ENCODE measurements at regions not wholly inside any gene's neighbourhood (a gene's known extent, or its start where the extent isn't known, plus 50 kb on each side); places are given as distances from the start of the nearest gene placed in this dataset.

DNA sequence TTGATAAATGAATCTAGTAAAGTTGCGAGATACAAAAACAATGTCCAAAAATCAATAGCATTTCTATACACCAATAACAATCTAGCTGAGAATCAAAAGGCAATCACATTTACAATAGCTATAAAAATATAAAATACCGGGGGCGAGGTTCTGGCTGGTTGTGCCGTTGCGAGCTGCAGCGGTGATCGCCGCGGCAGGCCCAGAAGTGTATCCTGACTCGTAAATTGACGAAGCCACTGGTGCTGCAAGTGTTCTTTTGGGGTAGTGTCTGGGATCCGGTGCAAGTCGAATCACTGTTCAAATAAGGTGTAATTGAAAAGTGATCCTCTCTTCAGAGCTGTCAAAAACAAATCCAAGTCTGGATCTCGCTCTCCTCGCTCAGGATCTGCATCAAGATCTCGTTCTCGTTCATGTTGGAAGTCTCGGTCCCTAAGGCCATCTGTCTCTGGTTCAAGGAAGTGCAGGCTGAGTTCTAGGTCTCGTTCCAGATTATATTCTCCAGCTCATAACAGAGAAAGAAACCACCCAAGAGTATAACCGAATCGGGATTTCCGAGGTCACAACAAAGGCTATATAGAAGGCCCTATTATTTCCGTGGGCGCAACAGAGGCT lies 80.1 kb upstream of the STT3B start:
- Histone ChIP-seq H3K4me3 (ENCODE audit: low read depth in 1 of 5, low read length in 5 of 5) (no peak overlapping the region), H3K9ac (ENCODE audit: low read length in 5 of 5) (no peak overlapping the region), H3K9me3 (ENCODE audit: control insufficient read depth in 5 of 5, low read length in 5 of 5) (peaks cover 0 to 6% (median 0%) of the 10 kb centered on the region in 5 donors)

DNA sequence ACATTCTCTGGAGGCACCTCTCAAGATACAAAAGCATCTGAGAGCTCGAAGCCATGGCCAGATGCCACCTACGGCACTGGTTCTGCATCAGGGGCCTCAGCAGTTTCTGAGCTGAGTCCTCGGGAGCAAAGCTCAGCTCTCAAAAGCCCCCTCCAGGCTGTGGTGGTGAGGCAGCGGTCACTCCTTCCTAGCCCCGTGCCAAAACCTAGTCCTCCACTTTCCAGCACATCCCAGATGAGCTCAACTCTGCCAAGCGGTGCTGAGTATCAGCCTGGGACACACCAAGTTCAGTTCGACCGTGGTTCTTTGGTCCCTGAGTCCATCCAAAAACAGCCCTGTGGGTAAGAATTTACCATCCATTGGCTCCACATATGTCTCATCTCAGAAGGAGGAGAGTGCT lies 79.3 kb upstream of the STT3B start:
- Histone ChIP-seq H3K4me3 (ENCODE audit: low read depth in 1 of 5, low read length in 5 of 5) (no peak overlapping the region), H3K27ac (ENCODE audit: low read depth, low read length) (no peak overlapping the region), H3K27me3 (ENCODE audit: control insufficient read depth in 5 of 5, insufficient read depth in 4 of 5, low read length in 5 of 5) (no peaks in the 10 kb centered on the region), H3K9me3 (ENCODE audit: control insufficient read depth in 5 of 5, low read length in 5 of 5) (peaks cover 0 to 6% (median 2%) of the 10 kb centered on the region in 5 donors), H3K9ac (ENCODE audit: low read length in 5 of 5) (no peak overlapping the region), H3K4me1 (ENCODE audit: control insufficient read depth in 5 of 5, insufficient read depth in 5 of 5, low read length in 5 of 5) (no peaks in the 10 kb centered on the region), H3K36me3 (ENCODE audit: control insufficient read depth in 5 of 5, insufficient read depth in 5 of 5, low read length in 5 of 5) (no peaks in the 10 kb centered on the region)

More for the DNA sequence above, 80.1 kb upstream of the STT3B start:
- Histone ChIP-seq H3K36me3 (ENCODE audit: control insufficient read depth in 5 of 5, insufficient read depth in 5 of 5, low read length in 5 of 5) (no peaks in the 10 kb centered on the region), H3K4me1 (ENCODE audit: control insufficient read depth in 5 of 5, insufficient read depth in 5 of 5, low read length in 5 of 5) (no peaks in the 10 kb centered on the region), H3K27me3 (ENCODE audit: control insufficient read depth in 5 of 5, insufficient read depth in 4 of 5, low read length in 5 of 5) (no peaks in the 10 kb centered on the region), H3K27ac (ENCODE audit: low read depth, low read length) (no peak overlapping the region)

DNA sequence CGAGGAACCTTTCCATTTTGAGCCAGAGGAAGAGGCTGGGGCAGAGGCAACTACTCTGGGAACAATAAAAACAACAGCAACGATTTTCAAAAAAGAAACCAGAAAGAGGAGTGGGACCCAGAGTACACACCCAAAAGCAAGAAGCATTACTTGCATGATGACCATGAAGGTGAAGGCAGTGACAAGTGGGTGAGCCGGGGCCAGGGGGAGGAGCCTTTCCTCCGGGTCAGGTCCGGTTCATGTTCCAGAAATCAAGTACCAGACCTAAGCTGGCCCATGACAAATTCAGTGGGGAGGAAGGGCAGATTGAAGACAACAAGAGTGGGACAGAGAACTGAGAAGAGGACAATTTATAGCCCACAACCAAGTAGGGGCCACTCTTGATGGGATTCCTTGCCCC lies 77.2 kb upstream of the STT3B start:
- Histone ChIP-seq H3K36me3 (ENCODE audit: control insufficient read depth in 5 of 5, insufficient read depth in 5 of 5, low read length in 5 of 5) (no peaks in the 10 kb centered on the region), H3K9me3 (ENCODE audit: control insufficient read depth in 5 of 5, low read length in 5 of 5) (peaks cover 0 to 4% (median 0%) of the 10 kb centered on the region in 5 donors), H3K27me3 (ENCODE audit: control insufficient read depth in 5 of 5, insufficient read depth in 4 of 5, low read length in 5 of 5) (no peaks in the 10 kb centered on the region), H3K4me3 (ENCODE audit: low read depth in 1 of 5, low read length in 5 of 5) (no peak overlapping the region), H3K9ac (ENCODE audit: low read length in 5 of 5) (no peak overlapping the region), H3K4me1 (ENCODE audit: control insufficient read depth in 5 of 5, insufficient read depth in 5 of 5, low read length in 5 of 5) (no peaks in the 10 kb centered on the region), H3K27ac (ENCODE audit: low read depth, low read length) (no peak overlapping the region)

DNA sequence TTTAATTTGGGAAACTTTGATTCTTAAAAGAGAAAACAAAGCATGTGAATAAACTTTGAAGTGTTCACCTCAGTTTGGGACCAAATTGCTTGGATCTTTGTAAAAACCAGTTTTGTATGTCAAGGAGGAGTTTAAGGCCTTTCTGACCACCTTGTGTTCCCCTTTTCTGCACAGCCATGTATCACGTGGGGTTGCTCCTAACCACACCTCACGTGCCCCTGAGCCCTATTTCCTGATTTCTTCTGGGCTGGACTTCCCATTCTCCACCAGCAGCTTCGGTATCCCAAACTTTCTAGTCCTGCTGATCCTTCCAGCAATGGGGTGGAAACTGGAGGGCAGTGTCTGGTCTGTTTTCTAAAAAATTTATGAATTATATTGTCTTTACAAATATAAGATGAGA lies 76.4 kb upstream of the STT3B start:
- Histone ChIP-seq H3K36me3 (ENCODE audit: control insufficient read depth in 5 of 5, insufficient read depth in 5 of 5, low read length in 5 of 5) (no peaks in the 10 kb centered on the region), H3K4me3 (ENCODE audit: low read depth in 1 of 5, low read length in 5 of 5) (no peak overlapping the region), H3K9ac (ENCODE audit: low read length in 5 of 5) (no peak overlapping the region), H3K27ac (ENCODE audit: low read depth, low read length) (no peak overlapping the region), H3K27me3 (ENCODE audit: control insufficient read depth in 5 of 5, insufficient read depth in 4 of 5, low read length in 5 of 5) (no peaks in the 10 kb centered on the region), H3K4me1 (ENCODE audit: control insufficient read depth in 5 of 5, insufficient read depth in 5 of 5, low read length in 5 of 5) (peaks cover 0 to under 1% (median 0%) of the 10 kb centered on the region in 5 donors), H3K9me3 (ENCODE audit: control insufficient read depth in 5 of 5, low read length in 5 of 5) (peaks cover 0 to 4% (median 0%) of the 10 kb centered on the region in 5 donors)

DNA sequence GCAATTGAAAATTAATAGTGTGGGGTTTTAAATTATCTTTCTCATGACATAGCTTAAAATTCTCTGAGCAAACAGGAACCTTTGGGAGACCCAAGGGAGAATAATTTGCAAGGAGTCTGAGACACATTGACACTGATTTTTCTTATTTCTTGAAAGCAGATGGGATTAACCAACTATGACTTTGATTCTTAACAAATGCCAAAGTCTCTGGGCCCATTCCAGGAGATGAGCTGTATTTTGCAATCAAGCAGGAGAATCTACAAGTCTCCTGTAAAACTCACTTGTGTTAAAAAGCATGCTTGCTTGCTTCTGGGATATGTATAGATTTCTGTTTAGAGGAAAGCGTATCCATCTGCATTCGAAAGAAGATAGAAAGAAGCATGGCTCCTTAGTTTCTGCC lies 71.3 kb upstream of the STT3B start:
- Histone ChIP-seq H3K9me3 (ENCODE audit: control insufficient read depth in 5 of 5, low read length in 5 of 5) (peaks cover 0 to 4% (median 0%) of the 10 kb centered on the region in 5 donors), H3K4me1 (ENCODE audit: control insufficient read depth in 5 of 5, insufficient read depth in 5 of 5, low read length in 5 of 5) (peaks cover 0 to 9% (median 7%) of the 10 kb centered on the region in 5 donors), H3K36me3 (ENCODE audit: control insufficient read depth in 5 of 5, insufficient read depth in 5 of 5, low read length in 5 of 5) (no peaks in the 10 kb centered on the region), H3K27me3 (ENCODE audit: control insufficient read depth in 5 of 5, insufficient read depth in 4 of 5, low read length in 5 of 5) (no peaks in the 10 kb centered on the region), H3K4me3 (ENCODE audit: low read depth in 1 of 5, low read length in 5 of 5) (no peak overlapping the region), H3K27ac (ENCODE audit: low read depth, low read length) (no peak overlapping the region), H3K9ac (ENCODE audit: low read length in 5 of 5) (no peak overlapping the region)

DNA sequence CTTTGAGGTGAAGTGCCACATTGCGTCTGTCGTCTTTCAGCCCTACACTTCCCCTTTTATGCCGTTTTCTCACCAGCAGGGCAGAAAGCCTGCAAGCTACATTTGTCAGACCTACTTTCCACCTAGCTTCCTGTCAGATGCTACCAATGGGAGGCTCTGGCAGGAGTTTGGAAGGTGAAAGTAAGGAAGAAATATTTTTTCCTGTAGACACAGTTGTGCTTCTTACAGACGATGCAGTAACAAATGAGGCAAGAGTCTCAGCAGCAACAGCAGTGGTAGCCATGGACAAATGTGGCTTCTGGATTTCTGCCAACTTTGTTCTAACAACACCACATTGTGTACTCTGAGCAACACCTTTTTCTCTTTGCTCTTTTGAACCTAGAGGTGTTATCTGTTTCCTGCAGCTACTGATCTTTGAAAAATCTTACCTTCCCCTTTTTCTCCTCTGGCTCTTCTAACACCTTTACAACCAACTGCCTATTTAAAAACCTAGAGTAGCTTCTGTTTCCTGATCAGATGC lies 70.6 kb upstream of the STT3B start:
- Histone ChIP-seq H3K4me3 (ENCODE audit: low read depth in 1 of 5, low read length in 5 of 5) (no peak overlapping the region), H3K27ac (ENCODE audit: low read depth, low read length) (no peak overlapping the region), H3K27me3 (ENCODE audit: control insufficient read depth in 5 of 5, insufficient read depth in 4 of 5, low read length in 5 of 5) (no peaks in the 10 kb centered on the region)

DNA sequence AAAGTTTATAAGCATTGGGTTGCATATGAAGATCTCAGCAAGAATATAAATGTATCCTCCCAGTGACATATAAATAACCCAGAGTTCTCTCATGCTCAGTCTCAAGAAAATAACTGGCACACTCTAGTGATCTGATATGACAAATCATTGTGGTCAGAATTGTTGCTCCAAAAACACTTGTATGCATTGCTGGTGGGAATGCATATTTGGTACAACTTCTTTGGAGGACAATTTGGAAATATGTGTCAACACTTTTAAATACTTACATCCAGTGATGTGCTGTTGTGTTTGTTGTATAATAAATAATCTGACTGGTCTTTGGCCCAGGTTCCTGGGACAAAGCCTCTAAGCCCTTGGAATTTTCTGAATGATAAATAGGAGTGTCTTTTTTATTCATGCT lies 66.7 kb upstream of the STT3B start:
- H3K9me3 ChIP-seq (ENCODE audit: control insufficient read depth in 5 of 5, low read length in 5 of 5) = peaks cover 0 to 2% (median 0%) of the 10 kb centered on the region in 5 donors
- H3K27ac ChIP-seq (ENCODE audit: low read depth, low read length) = no peak overlapping the region
- H3K36me3 ChIP-seq (ENCODE audit: control insufficient read depth in 5 of 5, insufficient read depth in 5 of 5, low read length in 5 of 5) = no peaks in the 10 kb centered on the region
- no peaks in the 10 kb centered on the region for H3K27me3 ChIP-seq (ENCODE audit: control insufficient read depth in 5 of 5, insufficient read depth in 4 of 5, low read length in 5 of 5)
- no peak overlapping the region for H3K4me3 ChIP-seq (ENCODE audit: low read depth in 1 of 5, low read length in 5 of 5)
- H3K9ac ChIP-seq (ENCODE audit: low read length in 5 of 5) = no peak overlapping the region
- peaks cover 0 to 9% (median 7%) of the 10 kb centered on the region in 5 donors for H3K4me1 ChIP-seq (ENCODE audit: control insufficient read depth in 5 of 5, insufficient read depth in 5 of 5, low read length in 5 of 5)

More for the DNA sequence above, 70.6 kb upstream of the STT3B start:
- Histone ChIP-seq H3K4me1 (ENCODE audit: control insufficient read depth in 5 of 5, insufficient read depth in 5 of 5, low read length in 5 of 5) (peaks cover 0 to 9% (median 7%) of the 10 kb centered on the region in 5 donors), H3K9me3 (ENCODE audit: control insufficient read depth in 5 of 5, low read length in 5 of 5) (peaks cover 0 to 4% (median 0%) of the 10 kb centered on the region in 5 donors), H3K9ac (ENCODE audit: low read length in 5 of 5) (no peak overlapping the region), H3K36me3 (ENCODE audit: control insufficient read depth in 5 of 5, insufficient read depth in 5 of 5, low read length in 5 of 5) (no peaks in the 10 kb centered on the region)

DNA sequence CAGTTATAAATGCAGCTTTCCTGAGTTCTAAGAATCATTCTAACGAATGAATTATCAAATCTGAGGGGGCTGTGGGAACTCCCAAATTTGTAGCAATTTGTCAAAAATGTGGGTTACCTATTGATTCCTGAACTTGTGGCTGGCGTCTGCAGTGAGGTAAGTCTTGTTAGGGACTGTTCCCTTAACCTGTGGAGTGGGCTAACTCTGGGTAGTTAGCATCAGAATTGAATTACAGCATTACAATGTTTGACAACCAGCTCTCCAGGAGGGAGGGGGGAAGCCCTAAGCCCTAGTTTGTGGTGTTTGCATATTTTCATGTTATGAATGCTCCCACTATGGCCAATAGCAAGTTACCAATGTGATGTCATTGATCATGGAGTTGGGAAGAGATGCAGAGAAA lies 65.9 kb upstream of the STT3B start:
- Histone ChIP-seq H3K4me3 (ENCODE audit: low read depth in 1 of 5, low read length in 5 of 5) (no peak overlapping the region), H3K4me1 (ENCODE audit: control insufficient read depth in 5 of 5, insufficient read depth in 5 of 5, low read length in 5 of 5) (peaks cover 0 to 4% (median 4%) of the 10 kb centered on the region in 5 donors), H3K27me3 (ENCODE audit: control insufficient read depth in 5 of 5, insufficient read depth in 4 of 5, low read length in 5 of 5) (no peaks in the 10 kb centered on the region), H3K27ac (ENCODE audit: low read depth, low read length) (no peak overlapping the region), H3K36me3 (ENCODE audit: control insufficient read depth in 5 of 5, insufficient read depth in 5 of 5, low read length in 5 of 5) (no peaks in the 10 kb centered on the region), H3K9me3 (ENCODE audit: control insufficient read depth in 5 of 5, low read length in 5 of 5) (peaks cover 0 to 2% (median 0%) of the 10 kb centered on the region in 5 donors), H3K9ac (ENCODE audit: low read length in 5 of 5) (no peak overlapping the region)

DNA sequence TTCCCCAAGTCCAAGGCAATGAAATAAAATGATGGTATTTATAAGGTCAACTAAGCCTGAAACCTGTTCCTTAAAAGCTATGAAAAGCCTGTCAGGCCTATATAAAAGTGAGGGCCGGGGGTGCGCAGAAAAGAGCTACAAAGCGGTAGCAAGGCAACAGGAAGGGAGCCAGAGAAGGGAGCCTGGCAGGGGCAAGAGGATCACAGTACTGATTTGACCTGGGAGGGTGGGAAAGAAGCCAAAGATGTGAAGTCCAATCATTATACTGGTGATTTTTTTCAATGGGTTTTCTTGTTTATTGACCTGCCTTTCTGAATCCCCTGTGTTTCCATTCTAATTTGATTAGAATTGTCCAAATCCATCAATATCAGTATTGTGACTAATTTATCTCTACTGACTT lies 64.3 kb upstream of the STT3B start:
- Histone ChIP-seq H3K9me3 (ENCODE audit: control insufficient read depth in 5 of 5, low read length in 5 of 5) (peaks cover 0 to 2% (median 0%) of the 10 kb centered on the region in 5 donors), H3K9ac (ENCODE audit: low read length in 5 of 5) (no peak overlapping the region), H3K27me3 (ENCODE audit: control insufficient read depth in 5 of 5, insufficient read depth in 4 of 5, low read length in 5 of 5) (no peaks in the 10 kb centered on the region), H3K4me1 (ENCODE audit: control insufficient read depth in 5 of 5, insufficient read depth in 5 of 5, low read length in 5 of 5) (no peaks in the 10 kb centered on the region), H3K36me3 (ENCODE audit: control insufficient read depth in 5 of 5, insufficient read depth in 5 of 5, low read length in 5 of 5) (no peaks in the 10 kb centered on the region), H3K27ac (ENCODE audit: low read depth, low read length) (no peak overlapping the region), H3K4me3 (ENCODE audit: low read depth in 1 of 5, low read length in 5 of 5) (no peak overlapping the region)

DNA sequence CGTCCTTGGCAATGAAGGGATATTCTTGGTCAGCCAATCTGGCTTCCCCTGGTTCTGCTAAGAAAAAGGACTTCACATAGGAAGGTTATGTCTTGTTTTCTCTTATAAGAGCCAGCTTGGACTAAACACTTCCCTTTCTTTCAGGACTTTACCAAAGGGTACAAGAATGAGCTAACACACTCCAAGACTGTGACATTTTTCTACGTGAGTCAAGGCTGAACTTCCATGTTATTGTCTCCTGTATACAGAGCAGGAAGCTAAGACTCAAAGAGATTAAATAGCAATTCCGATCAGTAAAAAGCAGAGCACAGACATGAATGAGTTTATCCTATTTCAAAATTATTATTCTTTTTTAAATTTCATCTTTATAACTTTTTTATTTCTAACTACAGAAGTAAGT lies 63.3 kb upstream of the STT3B start:
- H3K9ac ChIP-seq (ENCODE audit: low read length in 5 of 5) = no peak overlapping the region
- no peak overlapping the region for H3K4me3 ChIP-seq (ENCODE audit: low read depth in 1 of 5, low read length in 5 of 5)
- H3K4me1 ChIP-seq (ENCODE audit: control insufficient read depth in 5 of 5, insufficient read depth in 5 of 5, low read length in 5 of 5) = no peaks in the 10 kb centered on the region
- H3K9me3 ChIP-seq (ENCODE audit: control insufficient read depth in 5 of 5, low read length in 5 of 5) = peaks cover 0 to 2% (median 0%) of the 10 kb centered on the region in 5 donors
- H3K27me3 ChIP-seq (ENCODE audit: control insufficient read depth in 5 of 5, insufficient read depth in 4 of 5, low read length in 5 of 5) = no peaks in the 10 kb centered on the region
- no peaks in the 10 kb centered on the region for H3K36me3 ChIP-seq (ENCODE audit: control insufficient read depth in 5 of 5, insufficient read depth in 5 of 5, low read length in 5 of 5)
- H3K27ac ChIP-seq (ENCODE audit: low read depth, low read length) = no peak overlapping the region

Measured in subcutaneous abdominal adipose tissue (tissue), 5 donors.